ENCODE measurements at regions not wholly inside any gene's neighbourhood (a gene's known extent, or its start where the extent isn't known, plus 50 kb on each side); places are given as distances from the start of the nearest gene placed in this dataset.

DNA sequence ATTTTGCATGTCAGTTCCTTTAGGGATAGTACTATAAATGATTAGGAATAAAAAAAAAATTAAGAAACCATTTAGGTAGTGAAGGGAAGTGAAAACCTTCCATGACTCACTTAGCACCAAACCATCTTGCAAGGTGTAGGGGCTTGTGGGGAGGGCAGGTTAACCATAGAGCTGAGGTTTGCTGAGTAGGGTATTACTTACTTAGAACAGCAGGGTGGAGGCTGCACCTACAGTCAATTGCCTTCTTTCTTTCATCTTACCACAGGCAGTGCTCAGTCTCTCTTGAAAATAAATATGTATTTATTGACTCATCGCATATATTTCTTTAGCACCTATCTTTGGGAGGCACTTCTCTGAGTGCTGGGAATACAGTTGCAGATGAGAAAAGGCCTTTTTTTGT is 104.9 kb upstream of the GIMD1 start:
- Histone ChIP-seq H3K27ac (no peak overlapping the region), H3K4me3 (no peak overlapping the region)
- DNase-seq (ENCODE audit: low spot score), result no peak
- TF ChIP-seq, protein P1, sequence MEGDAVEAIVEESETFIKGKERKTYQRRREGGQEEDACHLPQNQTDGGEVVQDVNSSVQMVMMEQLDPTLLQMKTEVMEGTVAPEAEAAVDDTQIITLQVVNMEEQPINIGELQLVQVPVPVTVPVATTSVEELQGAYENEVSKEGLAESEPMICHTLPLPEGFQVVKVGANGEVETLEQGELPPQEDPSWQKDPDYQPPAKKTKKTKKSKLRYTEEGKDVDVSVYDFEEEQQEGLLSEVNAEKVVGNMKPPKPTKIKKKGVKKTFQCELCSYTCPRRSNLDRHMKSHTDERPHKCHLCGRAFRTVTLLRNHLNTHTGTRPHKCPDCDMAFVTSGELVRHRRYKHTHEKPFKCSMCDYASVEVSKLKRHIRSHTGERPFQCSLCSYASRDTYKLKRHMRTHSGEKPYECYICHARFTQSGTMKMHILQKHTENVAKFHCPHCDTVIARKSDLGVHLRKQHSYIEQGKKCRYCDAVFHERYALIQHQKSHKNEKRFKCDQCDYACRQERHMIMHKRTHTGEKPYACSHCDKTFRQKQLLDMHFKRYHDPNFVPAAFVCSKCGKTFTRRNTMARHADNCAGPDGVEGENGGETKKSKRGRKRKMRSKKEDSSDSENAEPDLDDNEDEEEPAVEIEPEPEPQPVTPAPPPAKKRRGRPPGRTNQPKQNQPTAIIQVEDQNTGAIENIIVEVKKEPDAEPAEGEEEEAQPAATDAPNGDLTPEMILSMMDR (IDR thresholded peaks at IDR 0.05), result no peak

DNA sequence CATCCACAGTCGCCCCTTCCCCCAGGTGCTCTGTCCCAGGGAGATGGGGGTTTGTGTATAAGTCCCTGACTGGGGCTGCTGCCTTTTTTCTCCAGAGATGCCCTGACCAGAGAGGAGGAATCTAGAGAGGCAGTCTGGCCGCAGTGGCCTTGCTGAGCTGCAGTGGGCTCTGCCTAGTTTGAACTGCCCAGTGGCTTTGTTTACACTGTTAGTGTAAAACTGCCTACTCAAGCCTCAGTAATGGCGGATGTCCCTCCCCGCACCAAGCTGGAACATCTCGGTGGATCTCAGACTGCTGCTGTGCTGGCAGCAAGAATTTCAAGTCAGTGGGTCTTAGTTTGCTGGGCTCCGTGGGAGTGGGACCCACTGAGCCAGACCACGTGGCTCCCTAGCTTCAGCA is 102.6 kb upstream of the GIMD1 start:
- Histone ChIP-seq H3K27ac (no peak overlapping the region), H3K4me3 (no peak overlapping the region)
- TF ChIP-seq, protein P1 (IDR thresholded peaks at IDR 0.05), result no peak
- DNase-seq (ENCODE audit: low spot score), result no peak

DNA sequence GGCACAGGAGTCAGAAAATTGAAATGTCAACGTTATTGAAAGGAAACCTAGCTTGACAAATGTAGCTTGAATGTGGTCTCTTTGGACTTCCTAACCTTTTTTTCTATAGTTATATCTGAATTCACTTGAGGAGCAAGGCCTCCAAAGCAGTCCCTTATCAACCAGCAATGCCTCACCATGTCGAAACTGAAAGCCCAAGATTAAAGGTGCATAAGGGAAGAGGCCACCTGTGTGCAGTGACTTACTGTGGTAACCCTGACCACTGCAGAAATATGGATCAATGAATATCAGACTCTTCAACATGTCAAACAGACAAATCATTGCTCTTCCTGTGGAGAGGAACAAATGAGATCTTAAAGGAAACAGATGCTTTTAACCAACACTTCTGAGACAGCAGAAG is 95.0 kb upstream of the GIMD1 start:
- no peak for DNase-seq (ENCODE audit: low spot score)
- TF ChIP-seq, protein P1 (IDR thresholded peaks at IDR 0.05), result no peak
- Histone ChIP-seq H3K27ac (no peak overlapping the region), H3K4me3 (no peak overlapping the region)

DNA sequence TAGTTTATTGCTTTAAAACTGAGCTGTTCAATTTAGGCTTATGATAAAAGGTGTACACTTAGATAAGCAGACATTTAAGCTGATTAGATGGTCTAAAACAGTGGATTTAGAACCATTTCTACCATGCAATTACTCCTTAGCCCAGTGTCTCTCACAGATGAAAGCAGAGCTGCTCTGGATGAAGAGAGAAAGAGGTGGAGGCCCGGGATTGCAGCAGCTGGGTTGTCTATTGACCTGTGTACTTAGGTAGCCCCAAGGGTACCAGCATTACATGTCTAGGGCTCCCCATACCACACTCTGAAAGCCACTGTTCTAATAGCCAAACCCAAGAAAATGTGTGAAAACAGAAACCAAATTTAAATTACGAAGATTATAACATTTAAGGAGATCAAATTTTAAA is 86.0 kb upstream of the GIMD1 start:
- no peak for DNase-seq (ENCODE audit: low spot score)
- TF ChIP-seq, protein P1 (IDR thresholded peaks at IDR 0.05), result no peak
- no peak overlapping the region for H3K4me3 ChIP-seq
- H3K27ac ChIP-seq, result no peak overlapping the region

DNA sequence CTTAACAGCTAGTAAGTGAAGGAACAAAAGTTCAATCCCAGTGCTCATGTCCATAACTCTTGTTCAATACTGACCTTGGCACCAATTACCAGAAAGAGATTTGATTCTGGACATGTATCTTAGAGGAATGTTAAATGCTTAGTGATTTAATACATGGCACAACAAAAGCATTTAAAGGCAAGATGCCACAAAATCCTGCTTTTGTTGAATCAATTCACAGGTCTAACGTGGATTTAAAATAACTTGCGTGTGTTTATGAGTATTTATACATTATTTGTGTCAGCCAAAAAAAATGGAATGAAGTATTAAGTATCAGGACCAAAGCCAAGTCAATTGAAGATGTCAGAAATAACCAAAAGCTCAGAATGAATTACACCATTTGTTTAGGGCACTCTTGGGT is 85.4 kb upstream of the GIMD1 start:
- H3K27ac ChIP-seq, result no peak overlapping the region
- TF ChIP-seq, protein P1 (IDR thresholded peaks at IDR 0.05), result no peak
- no peak overlapping the region for H3K4me3 ChIP-seq
- no peak for DNase-seq (ENCODE audit: low spot score)

DNA sequence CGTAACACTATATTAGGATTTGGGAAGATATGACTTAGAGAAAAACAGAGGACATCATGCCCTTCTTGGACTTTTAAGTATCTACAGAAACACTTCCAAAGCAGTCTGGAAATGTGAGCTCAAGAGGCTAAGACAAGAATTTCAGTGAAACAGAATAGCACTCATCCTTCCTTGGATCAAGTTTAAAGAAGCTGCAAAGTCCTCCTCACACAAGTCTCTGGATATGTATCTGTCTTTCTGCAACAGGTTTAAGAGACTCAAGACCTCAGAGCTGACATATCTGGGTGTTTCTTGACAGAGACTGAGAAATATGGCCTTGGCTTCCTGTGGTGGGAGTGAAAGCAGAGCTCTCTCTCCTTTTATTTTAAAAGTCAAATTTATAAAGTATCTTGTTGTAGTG is 82.5 kb upstream of the GIMD1 start:
- TF ChIP-seq, protein P1 (IDR thresholded peaks at IDR 0.05), result no peak
- DNase-seq (ENCODE audit: low spot score), result no peak
- H3K4me3 ChIP-seq, result no peak overlapping the region
- no peak overlapping the region for H3K27ac ChIP-seq

DNA sequence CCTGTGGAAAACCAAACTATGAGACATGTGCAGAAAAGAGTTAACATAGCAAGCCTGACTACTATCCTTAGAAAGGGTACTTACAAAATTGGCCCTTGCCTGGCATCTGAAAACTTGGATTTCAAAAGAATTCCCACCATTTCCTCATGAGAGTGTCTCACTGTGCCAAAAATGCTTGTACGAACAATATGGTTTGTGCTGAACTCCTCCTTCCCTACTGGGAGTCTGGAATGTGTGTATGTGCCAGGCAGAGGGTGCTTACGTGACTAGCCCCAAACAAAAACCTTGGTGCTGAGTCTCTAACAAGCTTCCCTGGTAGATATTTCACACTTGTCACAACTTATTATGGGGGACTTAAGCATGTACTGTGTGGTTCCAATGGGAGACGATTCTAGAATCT is 81.7 kb upstream of the GIMD1 start:
- Histone ChIP-seq H3K4me3 (no peak overlapping the region), H3K27ac (no peak overlapping the region)
- TF ChIP-seq, protein P1 (IDR thresholded peaks at IDR 0.05), result no peak
- no peak for DNase-seq (ENCODE audit: low spot score)

Measured in coronary artery (tissue), 2 donors.